AG04450 (cell line): ENCODE measurements at regions not wholly inside any gene's neighbourhood (a gene's known extent, or its start where the extent isn't known, plus 50 kb on each side); places are given as distances from the start of the nearest gene placed in this dataset.

Source experiments
- CTCF ChIA-PET: fragments of 300-600, 350-600 bp; formaldehyde crosslinking; extraction: SDS; loops from one replicate; lab custom pipeline; 2022; ENCODE audit warnings: antibody characterized with exemption, inconsistent platforms; lab: Charles Lee
- POLR2A ChIA-PET: fragments of 350-600 bp; formaldehyde crosslinking; extraction: SDS; loops from one replicate; lab custom pipeline; 2021; ENCODE audit warnings: antibody characterized with exemption, inconsistent platforms; lab: Yijun Ruan, JAX
- DNase-seq: peaks from one replicate; pipeline ENCODE4 v3.0.0-alpha.2; 2011; ENCODE audit warnings: low read depth, low spot score
- H3K27ac ChIP-seq: one replicate; pipeline ENCODE4 v1.5.1; 2012; ENCODE audit warnings: low read depth, low read length, control low read depth
- H3K27me3 ChIP-seq: one replicate; pipeline ENCODE4 v1.6.0; 2012; ENCODE audit warnings: low read length; ENCODE audit not compliant: control insufficient read depth, insufficient read depth
- H3K4me3 ChIP-seq: 2 replicates; pipeline ENCODE4 v1.5.1; 2011; ENCODE audit warnings: mild to moderate bottlenecking, low read depth, low read length, control low read depth
- H3K9me3 ChIP-seq: 2 replicates; pipeline ENCODE4 v1.5.1; 2012; ENCODE audit warnings: low read length; ENCODE audit not compliant: control insufficient read depth, insufficient read depth
- CTCF ChIP-seq: IDR thresholded peaks from 2 replicates; pipeline ENCODE4 v1.5.1; 2011; ENCODE audit warnings: low read depth, low read length, control low read depth, inconsistent platforms

GRCh38 chr14:71824816-71825215, 107.4 kb upstream of the RGS6 start:
- H3K4me3 ChIP-seq: no peak overlapping the region
- no peaks in the 10 kb centered on the region for H3K9me3 ChIP-seq
- no peak overlapping the region for H3K27ac ChIP-seq
- DNase-seq: no peak
- peaks cover 3% of the 10 kb centered on the region for H3K27me3 ChIP-seq
- no peak for TF ChIP-seq CTCF
- POLR2A ChIA-PET: no interaction called here
- CTCF ChIA-PET: no interaction called here

DNA sequence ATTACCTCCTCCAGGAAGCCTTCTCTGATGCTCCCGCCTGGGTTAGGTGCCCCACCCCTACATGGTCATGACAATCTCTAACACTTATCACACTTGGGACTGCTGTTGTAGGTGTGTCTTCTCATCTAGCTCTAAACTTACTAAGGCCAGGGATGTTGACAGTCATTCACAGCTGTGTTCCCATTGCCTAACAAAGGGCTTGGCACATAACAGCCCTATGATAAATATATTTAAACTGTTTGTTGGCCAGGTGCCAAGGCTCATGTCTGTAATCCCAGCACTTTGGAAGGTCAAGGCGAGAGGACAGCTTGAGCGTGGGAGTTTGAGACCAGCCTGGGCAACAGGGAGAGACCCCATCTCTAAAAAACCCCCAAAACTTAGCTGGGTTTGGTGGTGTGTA, 98.8 kb upstream of the RGS6 start:
- Histone ChIP-seq H3K27me3 (no peaks in the 10 kb centered on the region), H3K4me3 (no peak overlapping the region), H3K9me3 (no peaks in the 10 kb centered on the region), H3K27ac (no peak overlapping the region)
- DNase-seq: no peak
- TF ChIP-seq CTCF: no peak
- POLR2A ChIA-PET: no interaction called here
- CTCF ChIA-PET: interaction anchor here (0.7 to 1.5 kb wide), 2 partner anchors 22 to 581 kb away, joined by 5 to 10 read pairs; no protein-coding TSS in a partner anchor

DNA sequence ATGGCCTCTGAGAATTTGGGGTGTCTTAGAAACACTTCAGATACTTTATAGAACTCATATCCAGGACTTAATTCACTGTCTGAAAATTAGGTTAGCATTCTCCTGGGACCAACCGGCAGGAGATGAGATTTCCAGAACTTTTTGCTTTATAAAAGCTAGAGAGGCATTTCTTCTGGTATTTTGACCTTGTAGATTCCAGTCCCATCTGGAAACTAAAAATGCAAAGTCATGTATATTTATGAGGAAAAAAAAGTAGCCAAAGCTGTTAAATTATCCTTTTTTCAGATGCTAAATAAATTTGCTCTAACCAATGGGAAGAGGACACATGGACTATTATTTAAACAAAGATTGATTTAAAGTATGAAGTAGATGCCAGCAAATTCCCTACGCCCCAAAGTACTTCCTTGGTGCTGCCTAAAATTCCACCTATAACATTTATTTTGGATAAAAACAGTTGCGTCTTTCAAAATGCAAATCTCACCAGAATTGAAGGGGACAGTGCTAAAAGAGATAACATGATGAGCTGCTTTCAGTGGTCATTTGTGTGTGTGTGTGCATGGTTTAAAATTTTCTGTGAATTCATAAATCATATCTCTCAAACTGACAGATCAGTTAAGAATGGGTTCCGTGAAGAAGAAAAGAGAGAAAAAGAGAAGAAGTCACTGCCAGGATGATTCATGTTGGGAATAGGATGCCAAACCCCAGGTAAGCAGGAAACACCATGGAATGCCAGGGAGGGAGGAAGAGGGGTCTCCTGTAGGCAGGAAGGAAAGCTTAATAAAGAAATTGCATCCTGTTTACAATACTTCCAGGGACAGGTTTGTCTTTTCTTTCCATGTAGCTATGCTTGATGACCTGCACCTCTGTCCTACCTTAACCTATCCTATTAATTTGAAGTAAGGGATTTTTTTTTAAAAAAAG, 97.7 kb upstream of the RGS6 start:
- Histone ChIP-seq H3K27ac (no peak overlapping the region), H3K9me3 (no peaks in the 10 kb centered on the region), H3K4me3 (no peak overlapping the region), H3K27me3 (no peaks in the 10 kb centered on the region)
- DNase-seq: no peak
- CTCF ChIA-PET: interaction anchor here (0.6 to 1.0 kb wide), 4 partner anchors 20 to 582 kb away, joined by 3 to 5 read pairs (median 4); no protein-coding TSS in a partner anchor
- POLR2A ChIA-PET: no interaction called here
- TF ChIP-seq CTCF: no peak

- Histone ChIP-seq H3K27ac (no peak overlapping the region), H3K27me3 (no peaks in the 10 kb centered on the region), H3K9me3 (no peaks in the 10 kb centered on the region), H3K4me3 (no peak overlapping the region)
- no peak for DNase-seq
- ChIA-PET CTCF (interaction anchor here (0.7 to 5.1 kb wide), 4 partner anchors 98 to 357 kb away, joined by 3 to 108 read pairs (median 34); no protein-coding TSS in a partner anchor), POLR2A (no interaction called here)
- TF ChIP-seq CTCF: no peak
These were observed 80.0 kb upstream of the RGS6 start for GRCh38 chr14:71852181-71852580.
